GM19372 (cell line): ENCODE measurements at regions not wholly inside any gene's neighbourhood (a gene's known extent, or its start where the extent isn't known, plus 50 kb on each side); places are given as distances from the start of the nearest gene placed in this dataset.
"Not testable (repeated sequence)": the region's sequence is repeated elsewhere in the genome, so short reads cannot be mapped to it uniquely, and the experiment has no call there.

Experiments used
- ATAC-seq: cut with Tn5 transposase; IDR thresholded peaks from one replicate; pipeline ENCODE4 v1.9.1; 2021; ENCODE audit warnings: mild to moderate bottlenecking, low read depth, moderate library complexity; ENCODE audit not compliant: unreplicated experiment

DNA sequence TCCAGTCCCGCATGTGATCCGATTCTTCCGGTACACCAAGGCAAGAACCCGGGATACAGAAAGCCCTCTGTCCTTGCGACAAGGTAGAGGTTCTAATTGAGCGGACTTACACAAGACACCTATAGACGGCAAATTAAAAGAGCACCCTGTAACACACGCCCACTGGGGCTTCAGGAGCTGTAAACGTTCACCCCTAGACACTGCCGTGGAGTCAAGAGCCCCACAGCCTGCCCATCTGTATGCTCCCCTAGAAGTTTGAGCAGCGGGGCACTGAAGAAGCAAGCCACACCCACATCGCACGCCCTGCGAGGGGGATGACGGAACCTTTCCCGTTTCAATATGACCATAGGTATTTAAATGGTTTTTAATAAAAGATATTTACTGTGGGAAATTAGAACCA lies 696.3 kb upstream of the MMS22L start:
- ATAC-seq, result not testable (repeated sequence)

DNA sequence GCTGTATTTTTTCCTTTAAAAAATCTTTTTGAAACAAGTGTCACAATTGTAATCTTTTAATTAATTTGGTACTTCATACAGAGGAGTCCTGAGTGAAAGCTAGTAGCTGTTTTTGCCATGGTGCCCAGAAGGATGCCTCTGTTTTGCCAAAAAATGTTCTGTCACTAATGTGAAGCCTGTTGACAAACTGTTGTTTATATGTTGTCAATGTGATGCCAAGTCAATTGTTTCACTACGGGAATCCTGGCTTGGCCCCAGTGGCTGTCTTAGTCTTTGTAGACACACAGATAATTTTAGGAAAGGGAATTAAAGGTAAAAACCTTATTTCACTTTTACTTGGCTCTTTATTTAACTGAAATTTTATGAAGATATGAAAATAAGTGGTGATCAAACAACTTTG lies 706.4 kb upstream of the MMS22L start:
- ATAC-seq, result no peak

DNA sequence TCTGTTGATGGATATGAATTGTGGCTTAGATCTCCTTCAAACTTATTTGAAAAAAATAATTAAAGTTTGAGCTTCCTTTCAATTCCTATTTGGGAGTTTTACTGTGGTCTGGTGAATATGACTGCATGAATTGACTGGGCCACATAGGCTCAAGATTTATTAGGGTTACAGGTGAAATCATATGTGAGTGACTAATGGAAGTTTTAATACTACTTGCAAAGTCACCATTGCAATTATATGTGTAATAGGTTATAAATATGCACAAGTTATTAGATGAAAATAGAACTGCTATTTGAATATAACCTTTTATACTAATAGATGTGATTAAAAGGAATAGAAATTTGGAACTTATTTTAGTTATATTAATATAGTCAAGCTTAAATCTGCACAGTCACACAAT lies 712.1 kb upstream of the MMS22L start:
- no peak for ATAC-seq

DNA sequence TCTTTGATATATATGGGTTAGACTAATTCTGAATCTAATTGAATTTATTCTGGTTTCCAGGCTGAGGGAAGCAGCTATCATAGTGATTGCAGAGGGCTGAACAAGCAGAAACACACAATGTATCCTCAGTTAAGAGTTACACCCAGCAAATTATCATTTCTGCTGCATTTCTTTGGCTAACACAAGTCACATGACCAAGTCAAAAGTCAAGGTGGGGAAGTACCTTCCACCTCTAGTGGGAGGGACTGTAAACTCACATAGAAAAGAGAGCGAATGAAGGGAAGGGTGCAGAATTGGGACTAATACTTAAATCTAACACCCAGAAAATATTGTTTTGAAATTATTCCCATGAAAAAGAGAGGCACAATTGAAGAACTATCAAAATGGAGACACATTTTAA lies 719.7 kb upstream of the MMS22L start:
- no peak for ATAC-seq

DNA sequence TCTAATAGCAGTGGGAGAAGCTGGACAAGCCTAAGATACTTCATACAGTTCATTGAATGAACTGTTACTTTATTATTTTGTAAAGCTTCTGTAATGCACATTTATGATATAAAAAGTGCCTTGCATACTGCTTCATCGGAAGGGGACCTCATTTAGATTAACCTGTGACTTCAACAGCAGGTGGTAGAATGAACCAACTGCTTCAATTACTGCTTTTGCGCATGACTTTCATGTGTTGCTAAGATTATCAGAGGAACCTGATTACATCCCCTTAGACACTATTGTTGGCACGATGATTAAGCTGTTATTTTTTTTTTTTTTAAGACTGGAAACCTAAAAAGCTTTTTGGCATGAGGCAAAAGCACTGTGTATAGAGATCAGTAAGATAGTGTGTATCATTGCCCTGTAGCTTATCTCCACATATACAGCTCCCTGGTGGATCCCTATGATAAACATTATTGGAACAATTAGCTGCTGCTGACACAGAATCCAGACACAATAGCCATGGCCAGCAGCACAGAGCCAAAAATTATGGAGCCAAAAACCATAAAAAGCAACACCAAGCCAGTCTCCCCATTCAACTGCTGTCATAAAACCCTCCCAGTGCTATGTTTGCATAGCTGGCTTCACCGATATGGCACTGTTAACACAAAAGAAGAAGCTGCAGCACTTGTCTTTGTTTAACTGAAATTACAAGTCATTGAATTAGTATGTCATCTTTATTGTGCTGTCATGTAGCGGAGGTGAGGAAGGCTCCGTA lies 731.6 kb upstream of the MMS22L start:
- ATAC-seq, result no peak

DNA sequence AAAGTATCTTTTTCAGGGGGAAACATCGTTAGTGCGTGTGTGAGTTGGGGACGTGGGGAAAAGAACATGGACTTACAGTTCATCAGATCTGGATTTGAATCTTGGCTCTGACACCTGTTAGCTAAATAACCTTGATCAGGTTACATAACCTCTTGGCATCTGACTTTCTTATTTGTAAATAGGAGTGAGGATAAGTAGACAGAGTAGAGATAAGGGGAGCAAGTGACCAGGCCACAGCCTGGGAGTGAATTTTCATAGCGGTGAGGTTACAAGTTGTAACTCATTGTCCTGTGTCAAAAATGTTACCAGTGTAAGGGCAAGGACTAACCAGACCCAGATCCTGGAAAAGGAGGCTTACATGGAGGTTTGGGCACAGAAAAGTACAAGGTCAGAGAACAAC lies 733.5 kb upstream of the MMS22L start:
- no peak for ATAC-seq

DNA sequence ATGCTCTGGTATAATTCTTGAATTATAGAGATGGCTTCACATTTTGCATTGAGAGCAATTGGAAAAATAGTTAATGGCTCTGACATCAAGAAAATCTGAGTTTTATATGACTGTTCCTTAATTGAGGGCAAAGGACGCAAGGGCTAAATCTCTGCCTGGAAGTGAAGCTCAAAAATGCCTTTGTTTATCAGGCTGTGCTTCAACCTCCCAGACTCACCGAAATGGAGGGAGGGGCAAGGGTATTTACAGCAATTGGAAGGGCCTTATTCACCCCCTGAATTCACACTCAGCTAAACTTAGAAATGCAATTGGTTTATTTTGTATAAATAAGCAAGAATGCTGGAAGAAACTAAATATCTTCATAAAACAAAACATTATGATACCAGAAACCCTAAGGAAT lies 737.2 kb upstream of the MMS22L start:
- ATAC-seq, result no peak

DNA sequence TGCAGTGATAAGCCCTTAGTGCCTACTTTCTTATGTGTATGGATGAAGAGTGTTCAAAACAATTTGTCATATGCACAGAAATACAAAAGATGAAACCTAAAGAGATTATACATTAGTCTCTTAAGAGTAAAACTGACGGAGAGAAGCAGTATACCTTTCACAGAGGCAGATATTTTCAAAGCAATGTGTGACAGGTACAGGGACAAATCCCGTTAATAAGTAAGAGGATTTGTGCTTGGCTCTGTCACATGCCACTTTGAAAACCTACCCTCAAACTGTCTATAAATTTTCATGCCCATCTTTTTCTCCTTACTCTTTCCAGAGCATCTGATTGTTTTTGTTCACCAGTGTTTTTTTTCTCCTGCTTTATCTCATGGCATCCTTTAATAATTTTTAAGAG lies 741.3 kb upstream of the MMS22L start:
- ATAC-seq, result no peak

DNA sequence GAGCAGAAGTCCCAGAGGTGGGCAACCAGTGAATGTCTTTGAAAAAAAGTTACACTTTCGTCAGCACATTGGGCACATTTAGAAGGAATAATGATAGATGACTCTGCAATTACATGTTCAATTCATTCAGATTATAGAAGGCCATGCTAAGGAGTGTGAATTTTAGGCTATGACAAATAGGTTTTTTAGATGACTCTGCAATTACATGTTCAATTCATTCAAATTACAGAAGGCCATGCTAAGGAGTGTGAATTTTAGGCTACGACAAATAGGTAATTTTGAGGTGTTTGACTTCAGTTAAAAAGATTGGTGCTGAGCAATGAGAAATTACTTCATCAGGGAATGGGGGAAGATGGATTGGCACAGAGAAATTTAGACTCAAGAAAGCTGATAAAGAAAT lies 744.9 kb upstream of the MMS22L start:
- no peak for ATAC-seq

DNA sequence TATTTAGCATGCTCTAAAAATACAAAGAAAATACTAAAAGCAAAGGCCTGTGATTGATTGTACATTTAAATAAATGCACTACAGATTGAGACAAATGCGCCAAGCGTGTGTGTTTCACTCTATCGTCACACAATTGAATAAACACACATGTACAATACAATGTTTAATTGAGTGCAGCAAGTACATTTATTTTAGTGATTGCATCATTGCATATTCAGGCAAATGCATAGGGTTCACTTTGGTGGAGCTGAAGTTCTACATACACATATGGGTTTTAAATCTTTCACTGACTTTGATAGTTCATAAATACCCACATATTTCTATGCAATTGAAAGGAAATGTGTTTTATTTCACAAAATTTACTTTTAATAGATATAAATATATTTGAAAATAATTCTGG lies 750.6 kb upstream of the MMS22L start:
- no peak for ATAC-seq

DNA sequence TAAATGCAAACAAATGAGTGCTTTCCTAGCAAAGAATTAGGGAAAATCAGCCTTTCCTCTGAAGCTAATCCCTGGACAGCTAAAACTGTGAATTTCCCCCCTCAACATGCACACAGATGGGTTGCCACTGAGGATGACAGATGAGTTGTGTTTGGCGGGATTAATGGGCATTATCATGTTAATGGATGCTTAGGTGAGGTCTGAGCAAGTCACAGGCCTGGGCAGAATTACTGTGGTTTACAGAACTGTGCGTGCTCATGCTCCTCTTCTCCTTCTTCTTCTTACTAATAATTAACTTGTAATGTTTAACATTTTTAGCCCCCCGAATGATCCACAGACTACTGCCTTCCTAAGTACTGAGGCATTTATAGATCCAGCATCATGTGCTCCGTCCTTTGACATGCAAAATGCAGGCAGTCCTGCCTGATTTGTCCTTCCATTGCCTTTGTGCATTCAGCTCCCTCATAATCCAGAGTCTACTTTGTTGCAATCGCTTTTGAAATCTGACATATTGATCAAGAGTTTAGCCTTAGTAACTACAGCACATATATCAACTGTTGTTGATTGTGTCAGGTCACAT lies 753.4 kb upstream of the MMS22L start:
- ATAC-seq, result no peak

DNA sequence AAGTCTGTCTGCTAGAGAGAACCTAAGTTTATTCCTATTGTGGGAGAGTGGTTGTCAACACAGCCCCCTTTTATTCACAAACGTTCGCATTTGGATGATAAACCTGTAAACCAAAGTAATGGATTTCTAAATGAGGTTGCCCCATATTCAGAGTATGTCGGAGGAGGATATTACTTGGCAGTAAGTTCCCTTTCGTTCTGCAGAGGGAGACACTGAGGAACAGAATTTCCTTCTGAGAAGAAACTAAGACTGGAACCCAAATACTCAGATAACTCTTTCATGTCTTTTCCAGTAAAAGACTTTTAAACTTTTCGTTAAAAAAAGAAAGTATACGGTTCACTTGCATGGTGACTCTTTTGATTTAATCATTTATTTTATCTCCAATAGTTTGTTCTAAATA lies 754.6 kb upstream of the MMS22L start:
- ATAC-seq, result no peak

DNA sequence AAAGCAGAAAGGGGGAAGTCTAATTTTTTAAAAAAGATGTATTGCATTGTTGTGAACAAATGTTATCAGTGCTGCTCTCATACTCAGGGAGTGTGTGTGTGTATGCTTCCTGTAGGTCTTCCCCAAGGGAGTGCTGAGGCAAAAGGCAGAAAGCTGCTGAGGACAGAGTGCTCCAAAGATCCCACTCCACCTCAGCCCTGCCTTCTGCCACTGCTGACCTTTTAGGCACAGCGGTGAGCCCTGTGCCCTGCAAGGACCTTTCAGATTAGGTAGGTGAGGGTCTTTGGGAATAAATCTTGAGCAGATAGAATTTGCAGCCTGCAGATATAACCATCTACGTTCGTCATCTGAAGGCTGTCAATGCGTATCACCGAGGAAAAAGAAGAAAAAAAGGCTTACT lies 756.4 kb upstream of the MMS22L start:
- no peak for ATAC-seq

DNA sequence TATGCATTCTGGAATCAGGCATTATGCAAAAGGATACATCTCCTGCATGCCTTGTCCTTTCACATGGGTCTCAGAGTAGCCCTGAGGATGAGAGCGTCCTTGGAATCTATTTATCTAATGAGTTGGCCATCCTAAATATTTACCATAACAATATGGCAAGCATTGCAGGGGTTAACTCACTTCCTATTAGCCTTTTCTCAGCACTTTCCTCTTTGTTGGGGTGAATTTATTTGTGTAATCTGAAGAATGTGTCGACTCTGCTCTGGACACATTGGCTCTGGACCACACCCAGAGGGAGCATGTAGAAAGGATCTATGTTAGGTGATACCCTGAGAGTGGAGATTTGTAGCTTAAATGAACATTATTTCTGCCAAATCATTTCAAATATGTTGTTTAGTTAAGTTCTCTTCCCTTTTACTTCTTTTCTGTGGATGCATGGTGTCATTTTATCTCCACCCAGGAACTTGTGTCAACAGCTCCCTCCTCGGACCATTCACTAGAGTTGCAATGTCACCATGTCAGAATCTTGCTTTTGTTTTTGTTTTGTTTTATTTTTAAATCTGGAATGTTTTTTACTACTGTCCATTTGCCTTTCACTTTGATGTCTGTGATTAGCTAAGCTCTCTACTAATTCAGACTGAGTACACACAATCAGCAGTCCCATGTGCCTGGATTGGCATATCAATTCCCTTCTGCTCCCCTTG lies 757.0 kb upstream of the MMS22L start:
- ATAC-seq, result no peak

DNA sequence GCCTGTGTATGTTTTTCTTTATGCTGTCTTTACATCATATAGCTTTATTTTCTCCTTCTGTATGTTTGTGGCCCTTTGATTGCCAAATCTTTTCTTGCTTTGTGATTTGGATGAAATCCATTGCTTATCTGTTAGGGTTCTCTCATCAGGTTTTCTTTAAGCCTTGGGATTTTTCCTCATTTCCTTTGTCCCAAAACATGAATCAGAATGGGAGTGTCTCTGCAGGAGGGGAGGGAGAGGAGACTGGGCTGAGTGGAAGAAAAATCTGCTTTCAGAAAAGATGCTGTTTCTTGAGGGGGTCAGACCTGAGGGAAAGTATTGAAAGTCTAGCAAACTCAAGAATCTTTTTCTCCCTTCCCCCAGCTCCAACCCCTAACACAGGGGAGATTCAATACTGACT lies 758.0 kb upstream of the MMS22L start:
- no peak for ATAC-seq

DNA sequence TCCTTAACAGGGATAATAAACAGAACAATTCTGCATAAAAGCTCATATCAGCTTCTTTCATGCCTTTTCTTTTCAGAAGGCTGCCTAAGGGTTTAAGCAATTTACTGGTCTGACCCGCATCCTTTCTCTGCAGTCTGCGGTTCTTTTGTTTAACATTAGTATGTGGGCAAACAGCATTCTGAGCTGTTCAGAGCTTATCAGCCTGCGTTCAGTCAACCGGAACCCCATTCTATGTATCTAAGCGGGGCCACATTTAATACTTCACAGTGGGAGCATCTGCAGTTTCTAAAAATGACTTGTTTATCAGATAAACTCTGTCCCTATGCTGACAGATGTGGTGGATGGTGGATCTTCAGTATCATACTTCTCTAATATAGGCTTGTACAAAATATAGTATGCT lies 758.9 kb upstream of the MMS22L start:
- no peak for ATAC-seq

DNA sequence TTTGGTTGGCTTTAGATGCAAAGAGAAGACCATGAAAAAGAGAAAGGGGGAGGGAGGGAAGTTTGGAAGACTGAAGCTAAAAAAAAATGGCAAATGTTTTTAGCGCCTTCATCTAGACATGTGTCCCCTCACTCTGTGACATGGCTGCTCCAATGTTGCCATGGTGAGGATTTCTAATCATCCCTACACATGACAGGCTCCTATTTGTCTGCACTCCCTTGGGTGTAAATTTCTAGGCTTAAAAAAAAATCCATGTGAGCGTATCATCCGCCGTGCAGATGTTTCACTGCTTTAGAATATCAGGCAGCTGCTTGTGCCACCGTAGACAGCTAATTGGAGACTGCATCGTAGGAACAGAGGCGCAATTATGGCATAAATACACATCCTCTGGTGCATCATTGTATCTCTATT lies 761.1 kb upstream of the MMS22L start:
- no peak for ATAC-seq

DNA sequence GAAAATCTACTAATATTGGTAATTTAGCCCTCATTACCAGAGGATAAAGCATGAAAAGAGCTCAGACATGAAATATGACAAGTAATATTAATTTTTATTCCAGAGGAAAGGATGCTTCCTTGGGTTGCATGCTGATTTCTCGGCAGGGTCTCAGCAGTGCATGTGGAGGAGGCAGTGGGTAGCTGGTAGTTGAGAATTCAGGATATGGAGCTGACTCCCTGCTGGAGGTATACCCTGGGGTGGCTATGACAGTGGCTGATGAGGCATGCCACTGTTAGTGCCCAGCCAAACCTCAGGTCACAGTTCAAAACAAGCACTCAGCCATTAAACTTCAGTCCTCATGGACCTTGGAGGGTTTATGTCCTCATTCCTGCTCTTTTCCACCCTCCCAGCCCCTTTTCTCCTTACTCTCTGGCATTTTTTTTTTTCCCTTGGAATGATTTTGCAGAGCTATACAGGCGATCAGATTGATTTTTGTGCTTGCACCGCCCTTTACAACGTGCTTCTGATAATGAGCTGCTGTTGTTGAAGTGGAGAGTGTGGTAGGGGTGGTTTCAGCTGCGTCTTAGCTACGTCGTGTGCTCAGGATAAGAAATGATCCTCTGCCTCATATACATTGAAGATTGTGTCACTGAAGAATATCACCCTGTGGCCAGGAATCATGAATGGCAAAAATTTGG lies 761.9 kb upstream of the MMS22L start:
- no peak for ATAC-seq

DNA sequence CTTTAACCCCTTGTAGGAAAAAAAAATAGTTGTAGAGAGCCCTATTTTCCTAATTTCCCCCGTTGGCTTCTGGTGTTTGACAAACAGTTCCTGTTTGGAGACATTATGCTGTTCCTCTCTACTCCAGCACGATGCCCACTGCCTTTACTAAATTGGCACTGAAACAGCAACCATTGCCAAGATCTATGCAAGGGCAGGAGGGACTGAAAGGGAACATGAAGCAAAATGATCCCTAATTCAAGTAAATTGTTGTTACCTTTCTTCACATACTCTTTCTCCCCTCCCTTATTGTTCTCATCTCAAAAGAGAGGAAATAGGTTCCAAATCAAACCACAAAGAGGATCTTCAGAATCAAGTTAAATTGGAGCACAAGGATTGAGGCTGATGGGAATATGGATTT lies 764.1 kb upstream of the MMS22L start:
- no peak for ATAC-seq

DNA sequence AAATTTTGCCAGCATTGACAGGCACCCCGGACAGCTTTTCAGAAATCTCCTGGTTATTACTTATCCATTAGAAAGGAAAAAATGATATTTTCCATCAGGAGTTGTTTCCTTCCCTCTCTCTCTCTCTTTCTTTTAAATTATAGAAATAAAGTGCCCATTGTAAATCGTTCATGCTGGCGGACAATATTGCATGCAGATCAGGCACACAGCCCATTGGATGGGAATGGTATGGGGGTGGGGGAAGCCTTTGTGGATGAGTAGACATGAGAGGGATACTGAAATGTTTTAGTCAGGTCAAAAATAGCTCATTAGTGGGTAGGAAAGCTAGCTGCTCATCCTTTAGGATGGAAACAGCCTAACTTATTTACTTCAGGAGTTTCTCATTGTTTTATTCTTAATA lies 764.9 kb upstream of the MMS22L start:
- no peak for ATAC-seq

DNA sequence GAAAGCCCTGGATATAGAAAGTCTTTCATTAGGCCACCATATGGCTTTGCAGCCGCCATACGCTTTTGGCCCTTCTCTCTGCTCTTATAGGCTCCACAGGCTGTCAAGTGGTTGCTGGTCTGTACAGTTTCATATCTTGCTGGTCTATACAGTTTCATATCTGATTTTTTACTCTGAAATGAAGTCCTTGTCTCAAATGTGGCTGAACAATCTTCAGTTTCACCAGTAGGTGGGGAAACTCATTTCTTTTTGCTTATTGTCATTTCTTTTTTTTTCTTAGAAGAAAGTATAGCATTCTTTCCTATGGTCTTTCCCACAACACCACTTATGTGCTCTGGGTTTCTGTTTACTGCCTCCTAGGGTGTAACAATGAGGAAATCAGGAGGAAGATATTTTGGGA lies 771.4 kb upstream of the MMS22L start:
- no peak for ATAC-seq
